HL-60 (cell line): ENCODE measurements at regions not wholly inside any gene's neighbourhood (a gene's known extent, or its start where the extent isn't known, plus 50 kb on each side); places are given as distances from the start of the nearest gene placed in this dataset.

ENCODE experiments used
- CTCF ChIP-seq: IDR thresholded peaks from one replicate; pipeline ENCODE4 v1.5.1; 2011; ENCODE audit warnings: low read length, control low read depth, inconsistent platforms; ENCODE audit not compliant: insufficient read depth
- REST ChIP-seq: IDR thresholded peaks from 2 replicates; pipeline ENCODE4 v1.6.1; 2012; ENCODE audit warnings: low read depth; ENCODE audit not compliant: insufficient replicate concordance

- TF ChIP-seq CTCF: no peak
- TF ChIP-seq REST: no peak
Observed at GRCh38 chr6:101125380-101125971, 244.3 kb upstream of the ASCC3 start.
